ENCODE measurements at regions not wholly inside any gene's neighbourhood (a gene's known extent, or its start where the extent isn't known, plus 50 kb on each side); places are given as distances from the start of the nearest gene placed in this dataset.

DNA sequence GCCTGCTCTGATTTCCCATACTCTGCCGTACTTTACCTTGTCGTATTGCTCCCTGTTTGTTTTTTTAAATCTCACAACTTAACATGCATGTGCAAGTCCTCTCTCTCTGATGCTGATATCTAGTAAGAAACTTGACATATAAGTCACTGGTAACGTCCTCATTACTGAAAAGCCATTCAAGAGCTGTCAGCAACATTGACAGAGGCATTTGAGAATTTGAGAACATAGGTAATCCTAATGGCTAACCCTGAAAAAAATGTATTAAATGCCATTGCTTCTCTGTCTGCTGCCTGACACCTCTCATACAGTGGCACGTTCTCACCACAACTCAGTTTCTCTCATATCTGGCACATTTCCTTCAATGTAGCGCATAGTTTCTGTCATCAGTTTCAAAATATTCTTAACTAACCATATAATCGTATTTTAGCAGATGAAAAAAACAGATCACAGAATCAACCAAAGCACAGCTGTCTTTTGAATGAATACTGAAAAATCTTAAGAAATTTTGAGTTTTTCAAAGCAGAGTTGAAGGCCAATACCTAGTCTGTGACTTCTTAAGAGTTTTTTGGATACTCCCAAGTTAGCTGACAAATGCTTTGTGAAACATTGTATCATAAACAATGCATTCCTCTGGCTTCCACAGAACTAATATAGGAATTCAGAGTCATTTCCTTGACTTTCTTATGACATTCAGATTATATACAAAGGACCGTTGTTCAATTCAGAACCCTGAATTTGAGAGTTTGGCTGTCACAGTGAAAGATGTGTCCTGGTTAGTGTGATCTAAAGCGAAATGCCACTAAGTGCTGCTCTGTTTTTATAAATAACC lies 996.4 kb downstream of the C4orf33 start:
- DNase-seq, result no peak

- no peak for DNase-seq
These were observed 1003.2 kb downstream of the C4orf33 start for GRCh38 chr4:130099105-130099504.

DNA sequence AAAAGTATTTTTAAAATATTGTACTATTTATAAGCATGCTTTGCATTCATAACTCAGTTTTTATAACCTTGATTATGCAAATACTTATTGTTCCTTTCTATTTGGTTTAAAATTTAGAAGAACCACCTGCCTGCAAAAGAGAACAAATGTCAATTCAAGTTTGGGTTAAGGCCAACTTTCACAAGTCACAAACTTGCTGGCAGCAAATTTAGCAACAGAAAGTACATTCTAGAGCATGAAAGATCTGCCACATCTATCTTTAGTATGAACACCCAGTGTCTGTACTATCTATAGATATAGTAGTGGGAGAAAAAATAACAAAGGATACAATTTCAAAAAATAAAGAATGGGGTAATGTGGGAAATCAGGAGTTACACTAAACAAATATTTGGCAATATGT lies 1014.2 kb downstream of the C4orf33 start:
- DNase-seq, result no peak

DNA sequence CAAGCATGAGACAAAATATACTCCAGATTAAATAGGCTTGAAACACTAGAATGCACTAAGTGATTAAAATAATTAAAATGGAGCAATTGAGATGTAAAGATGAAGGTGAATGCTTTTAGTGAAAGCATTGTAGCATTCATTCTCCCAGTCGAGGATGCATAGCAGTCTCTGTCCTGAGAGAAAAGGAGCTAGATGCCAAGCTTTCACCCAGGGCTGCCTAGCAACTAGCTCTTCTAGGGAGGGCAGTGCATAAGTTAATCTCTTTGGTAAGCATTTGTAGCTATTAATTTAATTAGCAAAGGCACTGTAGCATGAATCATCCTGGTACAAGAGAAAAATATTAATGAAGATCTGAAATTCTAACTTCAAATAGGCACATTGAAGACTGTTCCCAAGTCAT lies 1014.8 kb downstream of the C4orf33 start:
- DNase-seq, result no peak

GRCh38 chr4:130124066-130124465 lies 1028.1 kb downstream of the C4orf33 start:
- no peak for DNase-seq

DNA sequence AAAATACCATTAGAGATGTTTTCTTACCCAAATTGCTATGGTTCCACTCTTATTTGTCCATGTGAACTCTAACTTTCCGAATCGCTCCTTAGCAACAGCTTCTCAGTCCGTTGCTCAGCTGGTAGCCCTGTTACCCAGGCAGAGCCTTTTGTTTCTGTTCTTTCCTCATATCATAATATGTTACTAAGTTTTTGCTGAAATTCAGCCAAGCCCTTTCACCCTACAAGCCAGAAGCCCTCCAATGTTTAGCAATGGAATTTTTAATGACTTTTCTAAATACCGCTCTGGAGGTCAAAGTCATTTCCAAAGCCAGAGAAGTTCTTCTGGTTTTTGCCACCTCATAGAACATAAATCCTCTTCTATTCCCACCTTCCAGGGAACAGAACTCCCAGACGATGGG lies 1029.5 kb downstream of the C4orf33 start:
- DNase-seq, result no peak

GRCh38 chr4:130127297-130127696 lies 1031.3 kb downstream of the C4orf33 start:
- DNase-seq, result no peak

DNA sequence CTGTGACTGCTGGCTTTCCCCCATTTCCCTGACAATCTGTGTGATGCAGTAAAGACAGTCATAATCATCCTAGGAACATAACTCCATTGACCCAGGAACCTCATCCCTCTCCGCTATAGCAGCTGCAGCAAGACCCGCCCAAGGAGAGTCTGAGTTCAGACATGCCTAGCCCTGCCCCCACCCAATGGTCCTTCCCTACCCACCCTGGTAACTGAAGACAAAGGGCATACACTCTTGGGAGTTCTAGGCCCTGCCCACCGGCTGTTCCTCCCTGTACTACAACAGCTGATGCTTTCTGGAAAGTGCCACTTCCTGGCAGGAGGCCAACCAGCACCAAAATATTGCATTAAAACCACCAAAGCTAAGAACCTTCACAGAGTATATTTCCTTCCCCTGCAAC lies 1035.6 kb downstream of the C4orf33 start:
- no peak for DNase-seq

DNA sequence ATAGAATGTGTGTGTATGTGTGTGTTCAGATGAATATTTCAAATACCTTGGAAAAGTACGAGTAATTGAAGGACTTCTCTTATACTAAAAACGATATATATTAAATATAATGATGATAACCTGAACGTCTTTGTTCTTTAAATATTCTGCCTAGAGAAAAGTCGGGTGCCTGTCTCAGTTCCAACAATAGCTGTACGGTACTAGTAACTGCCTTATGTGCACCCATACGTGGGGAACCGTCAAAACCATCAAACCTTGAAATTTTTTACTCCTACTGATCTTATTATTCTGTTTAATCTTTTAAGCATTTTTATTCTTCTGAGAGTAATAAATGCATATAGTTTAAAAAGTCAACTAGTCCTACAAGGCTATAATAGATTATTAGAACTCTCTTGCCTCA lies 1045.7 kb downstream of the C4orf33 start:
- no peak for DNase-seq

DNA sequence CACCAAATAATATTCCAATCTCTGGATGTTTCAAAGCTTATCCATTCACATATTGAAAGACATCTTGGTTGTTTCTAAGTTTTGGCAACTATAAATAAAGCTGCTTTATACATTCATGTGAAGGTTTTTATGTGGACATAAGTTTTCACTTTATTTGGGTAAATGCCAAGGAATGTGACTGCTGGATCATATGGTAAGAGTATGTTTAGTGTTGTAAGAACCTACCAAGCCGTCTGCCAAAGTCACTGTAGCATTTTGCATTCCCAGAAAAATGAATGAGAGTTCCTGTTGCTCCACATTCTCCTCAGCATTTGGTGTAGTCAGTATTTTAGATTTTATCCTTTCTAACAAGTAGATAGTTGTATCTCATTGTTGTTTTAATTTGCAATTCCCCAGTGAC lies 1047.7 kb downstream of the C4orf33 start:
- no peak for DNase-seq

DNA sequence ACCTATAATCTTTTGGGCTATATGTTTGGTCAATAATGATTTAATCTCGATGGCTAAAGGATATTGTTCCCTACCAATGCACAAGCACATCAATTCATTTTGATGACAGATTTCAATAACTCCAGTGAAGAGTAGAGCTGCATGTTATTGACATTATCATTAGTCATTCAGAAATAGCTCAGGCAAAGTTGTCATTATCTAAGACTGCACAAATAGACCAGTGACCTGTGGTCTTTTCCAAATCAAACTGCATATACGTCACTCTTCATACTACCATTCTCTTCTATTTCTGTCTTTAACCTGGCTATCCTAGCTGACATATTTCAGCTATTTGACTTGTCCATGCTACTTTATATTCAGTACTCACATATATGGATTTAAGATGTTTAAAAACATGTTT lies 1050.8 kb downstream of the C4orf33 start:
- no peak for DNase-seq

DNA sequence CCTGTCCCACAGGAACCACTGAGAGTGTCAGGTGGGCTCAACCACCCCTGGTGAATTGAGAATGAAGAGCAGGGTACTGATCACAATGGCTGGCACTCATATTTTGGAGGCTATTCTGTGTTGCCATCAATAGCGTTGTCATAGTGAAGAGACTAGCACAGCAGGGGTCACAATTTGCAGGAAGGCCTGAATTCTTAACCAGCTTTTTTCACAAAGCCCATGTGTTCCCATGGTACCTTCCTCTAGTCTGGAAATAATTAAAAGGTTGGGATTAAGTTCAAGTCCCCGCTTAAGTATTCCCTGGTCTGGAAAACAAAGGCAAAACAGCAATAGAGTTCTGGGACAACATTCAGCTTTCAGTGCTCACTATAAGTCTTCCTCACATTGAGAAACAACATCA lies 1051.7 kb downstream of the C4orf33 start:
- no peak for DNase-seq

GRCh38 chr4:130154901-130155300 lies 1058.9 kb downstream of the C4orf33 start:
- DNase-seq, result no peak

- DNase-seq, result no peak
These were observed 1067.7 kb downstream of the C4orf33 start for GRCh38 chr4:130163701-130164100.

DNA sequence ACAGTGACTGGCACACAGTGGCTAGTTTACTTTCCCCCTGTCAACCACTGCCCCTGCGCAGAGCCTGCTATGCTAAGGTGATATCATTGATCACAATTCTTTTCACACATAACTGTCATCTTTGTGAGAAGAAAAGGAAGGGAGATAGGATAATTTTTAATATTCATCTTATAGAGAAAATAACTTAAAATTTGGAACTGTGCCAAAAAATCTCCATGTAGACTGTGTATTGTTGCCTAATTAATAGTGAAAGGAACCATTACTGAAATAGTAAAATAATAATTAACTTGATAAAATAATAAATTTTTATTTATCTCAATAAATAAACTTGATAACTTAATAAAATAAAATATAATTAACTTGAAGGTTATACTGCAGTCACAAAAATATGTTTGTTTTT lies 1069.4 kb downstream of the C4orf33 start:
- no peak for DNase-seq

DNA sequence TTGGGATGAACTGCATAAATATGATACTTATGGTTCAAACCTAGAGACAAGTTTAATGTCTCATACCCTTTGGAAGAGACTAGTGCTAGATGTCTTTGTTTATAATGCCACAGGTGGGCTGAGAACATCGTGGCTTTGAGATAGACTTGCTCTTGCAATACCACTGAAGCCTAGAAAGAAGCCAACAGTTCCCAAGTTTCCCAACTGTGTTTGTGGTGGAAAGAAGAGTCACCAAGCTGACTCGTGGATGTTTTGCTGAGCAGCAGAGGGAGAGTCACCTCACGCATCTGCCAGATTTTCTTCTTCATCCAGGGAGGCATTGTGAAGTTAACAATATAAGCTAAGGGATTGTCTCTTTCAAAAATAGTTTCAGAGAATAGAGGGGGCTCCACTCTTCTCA lies 1076.2 kb downstream of the C4orf33 start:
- DNase-seq, result no peak

DNA sequence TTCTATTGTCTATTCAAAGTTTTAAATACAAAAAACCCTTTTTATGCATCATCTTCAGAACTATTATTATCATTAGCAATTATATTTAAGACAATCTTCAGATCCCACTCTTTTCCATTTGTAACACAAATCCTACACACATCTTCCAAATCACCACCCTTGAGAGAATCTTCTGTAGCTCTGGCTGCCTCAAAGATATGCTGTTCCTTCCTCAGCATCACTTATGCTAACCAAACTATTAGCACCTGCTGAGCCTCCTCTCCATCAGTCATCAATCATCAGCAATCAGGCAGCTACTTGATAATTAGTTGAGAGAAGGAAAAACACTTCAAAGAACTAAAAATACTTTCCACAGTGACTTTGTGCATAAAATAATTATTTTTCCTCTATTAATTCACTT lies 1082.2 kb downstream of the C4orf33 start:
- peak; percentile 38 for DNase-seq

GRCh38 chr4:130183096-130183495 lies 1087.1 kb downstream of the C4orf33 start:
- no peak for DNase-seq

DNA sequence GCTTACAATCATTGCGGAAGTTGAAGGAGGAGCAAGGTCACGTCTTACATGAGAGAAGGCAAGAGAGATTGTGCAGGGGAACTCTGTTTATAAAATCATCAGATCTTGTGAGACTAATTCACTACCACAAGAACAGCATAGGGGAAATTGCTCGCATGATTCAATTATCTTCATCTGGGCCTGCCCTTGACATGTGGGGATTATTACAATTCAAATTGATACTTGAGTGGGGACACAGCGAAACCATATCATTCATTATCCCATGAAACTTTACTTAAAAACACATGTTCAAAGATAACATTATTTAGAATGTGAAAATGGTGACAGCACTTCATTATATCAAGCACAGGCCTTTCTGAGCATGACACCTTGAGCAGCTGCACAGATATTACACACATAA lies 1087.8 kb downstream of the C4orf33 start:
- no peak for DNase-seq

- no peak for DNase-seq
These were observed 1089.2 kb downstream of the C4orf33 start for GRCh38 chr4:130185123-130185522.

DNA sequence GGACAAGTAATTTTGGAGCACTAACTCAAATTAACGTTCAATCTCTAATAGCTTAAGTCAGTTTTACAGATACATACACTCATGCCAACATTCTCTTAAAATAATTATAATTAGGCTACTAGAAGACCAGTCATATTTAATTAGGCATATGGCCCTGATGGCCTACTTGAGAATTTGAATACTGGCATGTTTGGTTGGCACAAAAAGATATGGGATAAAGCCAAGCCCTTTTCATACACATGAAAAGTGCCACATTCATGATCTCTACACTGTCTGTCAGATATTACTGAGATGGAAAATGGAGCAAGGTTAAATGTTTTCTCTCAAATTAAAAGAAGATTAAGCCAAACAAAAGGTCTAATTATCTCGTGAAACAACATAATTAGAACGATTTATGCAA lies 1091.0 kb downstream of the C4orf33 start:
- no peak for DNase-seq

DNA sequence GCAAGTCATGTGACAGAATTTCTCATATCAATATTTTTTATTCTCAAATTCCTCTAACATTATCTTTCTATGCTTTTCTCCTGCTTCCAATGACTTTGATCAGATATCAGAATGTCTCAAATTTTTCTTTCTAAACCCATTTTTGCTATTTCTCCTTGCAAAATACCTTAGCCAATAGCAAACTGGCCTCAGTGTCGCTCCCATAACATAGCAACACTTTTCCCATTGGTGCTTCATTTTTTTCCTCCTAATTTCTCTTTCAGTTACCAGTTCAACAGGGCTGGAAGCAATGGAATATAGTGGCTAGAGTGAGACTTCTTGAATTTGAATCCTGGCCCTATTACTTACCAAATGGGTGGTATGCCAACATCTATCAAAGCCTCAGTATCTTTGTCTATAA lies 1091.6 kb downstream of the C4orf33 start:
- DNase-seq, result no peak

GRCh38 chr4:130192787-130193186 lies 1096.8 kb downstream of the C4orf33 start:
- DNase-seq, result no peak

DNA sequence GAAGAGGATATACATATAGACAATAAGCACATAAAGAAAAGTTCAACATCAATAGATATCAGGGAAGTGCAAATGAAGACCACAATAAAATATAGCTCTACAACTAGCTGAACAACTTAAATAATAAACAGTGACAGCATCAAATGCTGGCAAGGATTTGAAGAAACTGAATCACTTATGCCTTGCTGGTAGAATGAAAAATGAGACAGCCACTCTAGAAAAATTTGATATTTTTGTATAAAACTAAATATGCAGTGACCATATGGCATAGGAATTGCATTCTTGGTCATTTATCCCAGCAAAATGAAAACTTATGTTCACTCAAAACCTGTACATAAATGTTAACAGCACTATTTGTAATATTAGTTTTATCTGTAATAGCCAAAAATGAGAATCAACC lies 1102.0 kb downstream of the C4orf33 start:
- no peak for DNase-seq

DNA sequence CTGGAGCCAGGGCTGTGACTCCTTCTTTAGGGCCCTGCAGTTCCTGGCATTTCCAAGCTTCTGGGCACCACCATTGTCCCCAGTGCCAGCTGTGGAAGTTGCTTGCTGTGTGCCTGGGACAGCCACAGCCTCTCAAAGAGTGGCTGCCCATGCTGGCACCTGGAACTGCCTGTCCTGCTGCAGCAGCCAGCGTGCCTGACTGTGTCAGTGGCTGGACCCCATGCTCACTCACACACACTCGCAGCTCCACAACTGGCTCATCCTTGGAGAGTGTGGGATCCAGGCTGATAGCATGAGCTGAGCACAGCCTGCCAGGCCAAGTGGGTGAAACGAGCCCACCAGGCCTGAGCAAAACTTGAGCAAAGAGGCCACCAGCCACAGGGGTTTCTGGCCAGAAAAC lies 1107.6 kb downstream of the C4orf33 start:
- no peak for DNase-seq

Data from NCI-H1417 treated with DMSO at 0.1 percent for 48 hours (cell line).